Astrocyte of the hippocampus (primary cell): ENCODE measurements at regions not wholly inside any gene's neighbourhood (a gene's known extent, or its start where the extent isn't known, plus 50 kb on each side); places are given as distances from the start of the nearest gene placed in this dataset.
A peak's percentile ranks its signal among the peaks of the same experiment; 100 is the strongest.
"Not testable (repeated sequence)": the region's sequence is repeated elsewhere in the genome, so short reads cannot be mapped to it uniquely, and the experiment has no call there.

Experiments used
- DNase-seq: peaks from one replicate; pipeline ENCODE4 v3.0.0; 2011; ENCODE audit warnings: low read depth, low spot score

GRCh38 chr18:39191058-39191457, 1625.5 kb upstream of the CELF4 start:
- no peak for DNase-seq

- no peak for DNase-seq
These were observed 1624.9 kb upstream of the CELF4 start for GRCh38 chr18:39190508-39190907.

DNA sequence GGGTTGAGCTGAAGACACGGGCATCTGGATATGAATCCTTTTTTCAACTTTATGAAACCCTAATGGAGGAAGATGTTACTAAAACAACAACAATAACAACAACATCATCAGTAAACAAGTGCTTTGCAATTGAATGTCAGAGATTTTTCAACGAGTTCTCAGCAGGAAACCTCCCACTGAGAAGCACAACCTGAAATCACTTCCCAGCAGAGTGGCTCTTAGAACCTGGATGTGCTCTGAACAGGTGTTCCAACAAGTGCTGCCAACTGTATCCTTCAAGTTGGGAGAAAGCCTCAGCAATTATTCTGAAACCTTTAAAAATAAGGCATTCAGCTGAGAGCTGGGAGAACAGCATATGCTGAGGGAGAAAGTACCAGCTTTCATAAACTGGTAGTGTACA, 1622.7 kb upstream of the CELF4 start:
- DNase-seq: no peak

GRCh38 chr18:39186008-39186407, 1620.4 kb upstream of the CELF4 start:
- DNase-seq: no peak

DNA sequence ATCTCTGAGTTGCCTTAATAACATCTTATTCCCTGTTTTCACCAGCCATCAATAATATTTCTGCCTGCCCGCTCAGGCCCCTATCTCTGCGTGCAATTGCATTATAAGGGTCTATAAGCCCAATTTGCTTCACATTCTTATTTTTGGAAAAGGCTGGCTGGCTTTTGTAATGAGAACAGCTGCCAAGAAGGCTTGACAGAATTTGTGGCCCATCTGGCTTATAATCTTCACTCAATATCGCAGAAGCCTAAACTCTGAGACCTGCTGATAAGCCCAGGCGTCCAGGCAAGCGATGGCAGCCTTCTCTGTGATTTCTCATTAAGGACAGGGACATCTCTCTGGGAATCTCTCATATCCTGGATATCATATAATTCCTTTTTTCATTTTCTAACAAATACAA, 1618.6 kb upstream of the CELF4 start:
- no peak for DNase-seq

DNA sequence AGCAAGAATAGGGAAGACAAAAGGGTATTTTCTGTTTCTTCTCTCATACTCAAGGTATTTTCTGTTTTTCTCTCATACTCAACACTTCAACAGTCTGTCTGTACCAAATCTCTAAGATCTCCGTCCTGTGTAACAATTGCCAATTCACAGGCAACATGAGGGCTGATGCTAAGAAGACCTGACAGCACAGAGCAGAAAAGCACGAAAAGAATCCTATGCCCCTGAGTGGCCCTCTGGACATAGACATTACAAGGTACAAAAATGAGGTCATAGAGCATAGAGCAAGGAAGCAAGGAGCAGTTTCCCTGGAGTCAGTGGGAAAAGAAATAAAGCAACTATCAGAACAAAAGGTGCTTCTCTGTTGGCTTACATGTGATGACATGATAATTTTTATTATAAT, 1612.6 kb upstream of the CELF4 start:
- DNase-seq: no peak

- DNase-seq: peak; percentile 15
These were observed 1607.3 kb upstream of the CELF4 start for GRCh38 chr18:39172695-39173421.

DNA sequence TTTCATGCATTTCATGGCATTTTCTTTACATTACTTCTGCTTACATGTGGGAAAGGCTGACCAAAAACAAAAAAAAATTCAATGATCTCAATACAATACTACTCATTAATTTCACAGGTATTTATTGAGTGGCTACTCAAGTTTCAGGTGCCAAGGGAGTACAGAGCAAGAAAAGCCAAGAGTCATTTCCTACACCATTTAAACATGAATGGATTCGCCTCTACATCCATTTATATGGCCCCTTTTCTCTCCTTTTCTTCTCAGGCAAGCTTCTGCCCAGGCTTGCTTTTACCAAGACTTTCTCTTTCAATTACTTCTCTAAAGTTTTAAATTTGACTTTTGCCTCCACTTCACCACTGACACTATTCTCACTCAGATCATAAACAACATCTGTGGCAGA, 1603.1 kb upstream of the CELF4 start:
- DNase-seq: no peak

DNA sequence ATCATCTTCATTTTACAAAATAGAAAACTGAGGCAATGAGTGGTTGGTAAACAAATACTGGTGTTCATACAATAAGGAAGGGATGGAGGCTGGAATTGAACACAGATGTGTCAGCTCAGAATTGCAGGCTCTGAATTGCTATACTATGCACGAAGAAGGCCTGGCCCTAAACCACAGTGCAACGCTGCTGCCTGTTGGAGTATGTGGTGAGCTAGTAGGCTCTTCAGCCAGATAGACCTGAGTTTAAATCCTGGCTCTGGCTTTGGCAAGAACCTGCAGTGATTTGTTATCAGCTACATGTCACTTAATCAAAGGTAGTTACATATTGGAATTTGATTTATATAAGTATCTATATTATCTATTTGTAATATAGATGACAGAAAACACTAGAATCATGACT, 1602.4 kb upstream of the CELF4 start:
- DNase-seq: no peak

GRCh38 chr18:39166776-39167175, 1601.2 kb upstream of the CELF4 start:
- no peak for DNase-seq

DNA sequence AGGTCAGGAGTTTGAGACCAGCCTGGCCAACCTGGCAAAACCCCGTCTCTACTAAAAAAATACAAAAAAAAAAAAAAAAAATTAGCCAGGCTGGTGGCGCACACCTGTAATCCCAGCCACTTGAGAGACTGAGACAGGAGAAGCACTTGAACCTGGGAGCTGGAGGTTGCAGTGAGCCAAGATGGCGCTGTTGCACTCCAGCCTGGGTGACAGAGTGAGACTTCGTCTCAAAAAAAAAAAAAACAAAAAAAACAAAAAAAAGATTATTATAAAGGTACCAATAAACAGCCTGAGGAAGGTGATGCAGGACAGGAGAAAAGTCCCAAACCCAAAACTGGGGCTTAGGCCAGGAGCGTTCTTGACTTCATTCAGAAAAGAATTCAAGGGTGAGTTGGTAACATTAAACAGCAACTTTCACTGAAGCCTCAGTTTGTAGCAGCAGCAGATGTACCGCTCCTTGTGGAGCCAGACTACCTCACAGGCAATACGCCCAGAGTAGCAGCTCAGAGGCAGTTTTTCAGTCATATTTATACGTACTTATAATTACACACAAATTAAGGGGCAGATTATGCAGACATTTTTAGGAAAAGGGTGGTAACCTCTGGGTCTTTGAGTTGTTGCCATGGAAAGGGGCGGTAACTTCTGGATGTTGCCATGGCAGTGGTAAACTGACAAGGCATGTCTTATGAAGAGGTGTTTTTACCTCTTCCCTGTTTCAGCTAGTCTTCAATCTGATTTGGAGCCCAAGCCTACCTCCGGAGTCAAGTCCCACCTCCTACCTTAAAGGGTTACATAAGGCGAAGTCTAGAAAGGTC, 1596.6 kb upstream of the CELF4 start:
- no peak for DNase-seq

- no peak for DNase-seq
These were observed 1583.7 kb upstream of the CELF4 start for GRCh38 chr18:39149211-39149806.

DNA sequence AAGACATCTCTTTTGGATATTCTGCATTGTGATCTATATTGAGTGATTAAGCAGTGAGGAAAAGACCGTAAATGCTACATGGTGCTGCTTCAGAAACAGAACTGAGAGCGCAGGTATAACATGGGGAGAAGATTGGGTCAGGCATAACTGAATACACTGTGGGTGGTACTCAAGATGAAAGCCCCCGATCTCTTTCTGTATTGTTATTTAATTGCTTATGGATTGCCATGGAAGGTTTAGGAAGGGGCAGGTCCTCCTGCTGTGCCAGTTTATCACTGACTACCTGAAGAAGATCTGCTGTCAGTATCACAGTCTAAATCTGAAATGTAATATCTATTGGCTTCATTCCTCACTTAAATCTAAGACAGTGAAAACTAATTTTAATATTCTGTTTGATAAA, 1568.7 kb upstream of the CELF4 start:
- DNase-seq: no peak

DNA sequence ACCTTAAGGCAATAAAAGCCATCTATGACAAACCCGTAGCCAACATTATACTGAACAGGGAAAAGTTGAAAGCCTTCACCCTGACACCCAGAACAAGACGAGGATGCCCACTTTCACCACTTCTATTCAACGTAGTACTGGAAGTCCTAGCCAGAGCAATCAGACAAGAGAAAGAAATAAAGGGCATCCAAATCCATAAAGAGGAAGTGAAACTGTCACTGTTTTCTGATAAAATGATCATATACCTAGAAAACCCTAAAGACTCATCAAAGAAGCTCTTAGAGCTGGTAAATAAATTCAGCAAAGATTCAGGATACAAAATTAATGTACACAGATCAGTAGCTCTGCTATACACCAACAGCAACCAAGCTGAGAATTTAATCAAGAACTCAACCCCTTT, 1561.9 kb upstream of the CELF4 start:
- DNase-seq: not testable (repeated sequence)

DNA sequence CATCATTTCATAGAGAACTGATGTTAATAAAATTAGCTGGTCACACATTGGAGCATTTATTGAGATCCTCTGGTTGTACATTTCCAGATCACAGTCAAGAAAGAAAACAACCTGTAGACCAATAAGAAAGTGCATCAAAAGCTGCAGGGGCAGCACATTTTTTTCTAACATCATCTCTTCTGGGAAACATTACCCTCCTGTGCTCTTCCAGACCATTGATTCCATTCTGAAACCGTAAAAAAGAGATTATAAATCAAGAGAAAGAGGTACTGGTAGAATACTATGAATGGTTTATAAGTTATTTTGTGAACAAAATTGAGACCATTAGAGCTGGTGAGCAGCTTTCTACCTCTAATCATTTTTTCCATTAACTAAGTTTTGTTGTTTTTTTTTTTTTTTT, 1548.2 kb upstream of the CELF4 start:
- no peak for DNase-seq

DNA sequence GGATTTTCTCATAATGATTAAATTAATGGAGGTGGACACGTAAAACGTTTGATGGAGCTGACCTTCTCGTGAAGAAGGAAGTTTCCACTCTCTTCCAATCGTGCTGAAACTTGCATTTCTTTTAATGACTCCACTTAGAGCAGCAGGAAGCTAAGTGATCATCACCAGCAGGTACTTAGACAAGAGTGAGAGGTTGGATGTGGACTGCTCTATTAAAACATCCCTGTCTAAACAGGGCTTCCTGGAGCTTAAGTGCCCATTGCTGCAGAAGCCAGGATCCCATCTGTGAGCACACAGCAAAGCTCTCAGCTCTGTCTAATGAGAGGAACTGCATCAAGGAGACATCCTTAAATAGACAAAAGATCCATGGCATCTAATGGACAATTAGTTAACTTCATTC, 1539.5 kb upstream of the CELF4 start:
- no peak for DNase-seq

DNA sequence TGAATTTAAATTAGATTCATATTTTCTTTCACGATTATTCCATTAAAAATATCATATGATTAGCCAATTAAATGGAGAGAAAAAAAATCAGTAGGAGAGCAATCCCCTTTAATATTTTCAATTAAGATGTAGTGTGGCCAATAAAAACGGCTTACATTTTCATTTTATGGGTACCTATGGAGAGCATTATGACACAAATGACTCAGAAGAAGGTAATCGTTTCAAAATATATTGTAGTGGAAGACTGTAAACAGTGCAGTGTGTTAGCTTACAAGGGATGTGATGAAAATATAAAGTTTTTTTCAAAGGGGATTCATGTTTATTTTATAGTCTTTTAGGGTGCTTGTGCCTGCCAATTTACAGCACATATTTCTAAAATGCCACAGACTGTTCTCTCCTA, 1507.4 kb upstream of the CELF4 start:
- DNase-seq: no peak

- no peak for DNase-seq
These were observed 1496.8 kb upstream of the CELF4 start for GRCh38 chr18:39062426-39062825.

DNA sequence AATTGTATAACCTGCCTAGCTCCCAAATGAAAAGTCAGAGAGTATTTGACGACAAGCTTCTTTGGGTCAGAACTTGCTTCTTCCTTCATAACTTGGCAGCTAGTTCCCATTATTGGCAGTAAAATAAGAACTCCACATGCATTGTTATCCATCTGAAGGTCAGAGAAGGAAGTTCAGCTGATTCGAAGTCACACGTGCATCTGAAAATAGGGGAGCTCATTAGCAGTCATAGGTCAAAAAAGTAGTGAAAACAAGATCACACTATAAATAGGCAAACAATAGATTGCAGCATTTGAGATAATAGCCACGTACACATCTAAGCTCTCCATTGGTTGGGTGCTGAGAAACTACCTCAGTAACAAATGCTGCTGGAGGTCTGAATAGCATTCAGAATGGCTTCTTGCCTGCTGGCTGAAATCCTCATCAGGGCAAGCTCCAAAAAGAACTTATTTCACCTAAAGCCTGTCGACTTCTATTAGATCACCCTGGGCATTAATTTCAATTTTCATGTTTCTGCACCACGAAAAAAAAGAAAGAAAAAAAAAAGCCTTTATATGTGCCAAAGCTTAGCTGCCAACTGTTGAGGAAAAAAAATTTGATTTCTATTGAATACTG, 1492.9 kb upstream of the CELF4 start:
- no peak for DNase-seq

- DNase-seq: peak; percentile 1
These were observed 1491.9 kb upstream of the CELF4 start for GRCh38 chr18:39057423-39058064.

DNA sequence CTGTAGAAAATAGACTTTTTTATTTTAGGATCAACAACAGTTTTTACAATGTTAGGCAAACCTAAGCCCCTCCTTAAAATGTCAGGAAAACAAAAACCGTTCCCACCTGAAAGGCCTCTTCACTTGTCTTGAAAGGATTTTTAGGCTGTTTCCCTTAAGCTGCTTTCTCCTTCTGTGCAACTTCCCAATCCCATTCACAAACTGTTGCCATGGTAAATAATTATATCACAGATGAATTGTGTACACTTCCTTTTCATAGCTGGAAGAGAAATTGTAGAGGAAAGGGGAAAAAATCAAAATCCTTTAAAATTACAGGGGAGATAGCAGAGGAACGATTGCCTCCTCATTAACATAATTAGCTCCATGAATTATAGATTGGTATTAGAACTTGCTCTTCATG, 1488.0 kb upstream of the CELF4 start:
- DNase-seq: no peak

GRCh38 chr18:39051013-39051412, 1485.4 kb upstream of the CELF4 start:
- peak; percentile 12 for DNase-seq
